MCF 10A (cell line): ENCODE measurements at regions not wholly inside any gene's neighbourhood (a gene's known extent, or its start where the extent isn't known, plus 50 kb on each side); places are given as distances from the start of the nearest gene placed in this dataset.

Experiments
- BruUV-seq: library from RNA; stranded (reverse); fragments of 400-500 nt; replicated peaks from 2 replicates; lab custom pipeline; 2021; lab: Mats Ljungman, UMichigan
- CTCF ChIA-PET: fragments of 300-600 bp; sonication (Branson Sonifier 250); formaldehyde crosslinking; extraction: SDS; loops from one replicate; lab custom pipeline; 2021; ENCODE audit warnings: antibody characterized with exemption, inconsistent platforms; lab: Yijun Ruan, JAX
- POLR2A ChIA-PET: fragments of 300-600, 350-650 bp; sonication (Branson Sonifier 250); formaldehyde crosslinking; extraction: SDS; loops from one replicate; lab custom pipeline; 2020; ENCODE audit warnings: antibody characterized with exemption, inconsistent platforms; lab: Yijun Ruan, JAX
- DNase-seq: peaks from one replicate; pipeline ENCODE4 v3.0.0-alpha.2; 2018; ENCODE audit not compliant: unreplicated experiment
- H3K27ac Mint-ChIP-seq: one replicate; pipeline ENCODE4 v1.8.0; 2022; ENCODE audit warnings: mild to moderate bottlenecking, low read depth, mixed read lengths; ENCODE audit not compliant: unreplicated experiment
- H3K27me3 Mint-ChIP-seq: one replicate; pipeline ENCODE4 v1.8.0; 2022; ENCODE audit warnings: mixed read lengths; ENCODE audit not compliant: insufficient read depth, unreplicated experiment
- H3K36me3 Mint-ChIP-seq: one replicate; pipeline ENCODE4 v1.8.0; 2022; ENCODE audit warnings: mild to moderate bottlenecking, moderate library complexity, mixed read lengths; ENCODE audit not compliant: insufficient read depth, unreplicated experiment
- H3K4me1 Mint-ChIP-seq: one replicate; pipeline ENCODE4 v1.8.0; 2022; ENCODE audit warnings: mixed read lengths; ENCODE audit not compliant: insufficient read depth, unreplicated experiment
- H3K4me3 Mint-ChIP-seq: one replicate; pipeline ENCODE4 v1.8.0; 2022; ENCODE audit warnings: mild to moderate bottlenecking, moderate library complexity, mixed read lengths; ENCODE audit not compliant: unreplicated experiment
- H3K9me3 Mint-ChIP-seq: one replicate; pipeline ENCODE4 v1.8.0; 2022; ENCODE audit warnings: mixed read lengths; ENCODE audit not compliant: unreplicated experiment
- intact Hi-C: fragments of 100-400 bp; cut with micrococcal nuclease; formaldehyde crosslinking; loops from 2 replicates; pipeline ENCODE4 v1.14.1; 2022
- TF ChIP-seq, protein P1 (sequence below): fragments of 200-600 bp; IDR thresholded peaks from one replicate; pipeline ENCODE4 v1.8.0; 2022; ENCODE audit warnings: antibody characterized with exemption, mild to moderate bottlenecking; ENCODE audit not compliant: unreplicated experiment

- ChIA-PET CTCF (interaction anchor here (0.6 to 0.8 kb wide), 2 partner anchors 20 to 37 kb away, joined by 3 read pairs; no protein-coding TSS in a partner anchor), POLR2A (interaction anchor here (0.9 to 1.2 kb wide), 2 partner anchors 20 to 21 kb away, joined by 3 to 4 read pairs; no protein-coding TSS in a partner anchor)
- H3K9me3 Mint-ChIP-seq, result no peaks in the 10 kb centered on the region
- peak overlapping the region; percentile 89 for H3K27ac Mint-ChIP-seq
- peaks cover 26% of the 10 kb centered on the region for H3K4me1 Mint-ChIP-seq
- BruUV-seq, result no TSS peak
- intact Hi-C loops, result no loop called here
- DNase-seq, result peak; percentile 18
- TF ChIP-seq, protein P1, sequence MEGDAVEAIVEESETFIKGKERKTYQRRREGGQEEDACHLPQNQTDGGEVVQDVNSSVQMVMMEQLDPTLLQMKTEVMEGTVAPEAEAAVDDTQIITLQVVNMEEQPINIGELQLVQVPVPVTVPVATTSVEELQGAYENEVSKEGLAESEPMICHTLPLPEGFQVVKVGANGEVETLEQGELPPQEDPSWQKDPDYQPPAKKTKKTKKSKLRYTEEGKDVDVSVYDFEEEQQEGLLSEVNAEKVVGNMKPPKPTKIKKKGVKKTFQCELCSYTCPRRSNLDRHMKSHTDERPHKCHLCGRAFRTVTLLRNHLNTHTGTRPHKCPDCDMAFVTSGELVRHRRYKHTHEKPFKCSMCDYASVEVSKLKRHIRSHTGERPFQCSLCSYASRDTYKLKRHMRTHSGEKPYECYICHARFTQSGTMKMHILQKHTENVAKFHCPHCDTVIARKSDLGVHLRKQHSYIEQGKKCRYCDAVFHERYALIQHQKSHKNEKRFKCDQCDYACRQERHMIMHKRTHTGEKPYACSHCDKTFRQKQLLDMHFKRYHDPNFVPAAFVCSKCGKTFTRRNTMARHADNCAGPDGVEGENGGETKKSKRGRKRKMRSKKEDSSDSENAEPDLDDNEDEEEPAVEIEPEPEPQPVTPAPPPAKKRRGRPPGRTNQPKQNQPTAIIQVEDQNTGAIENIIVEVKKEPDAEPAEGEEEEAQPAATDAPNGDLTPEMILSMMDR, result no peak
- peak overlapping the region; percentile 59 for H3K4me3 Mint-ChIP-seq
- no peaks in the 10 kb centered on the region for H3K36me3 Mint-ChIP-seq
- no peaks in the 10 kb centered on the region for H3K27me3 Mint-ChIP-seq
Measured at GRCh38 chr16:85172455-85173145, 60.3 kb upstream of the CIBAR2 start.

DNA sequence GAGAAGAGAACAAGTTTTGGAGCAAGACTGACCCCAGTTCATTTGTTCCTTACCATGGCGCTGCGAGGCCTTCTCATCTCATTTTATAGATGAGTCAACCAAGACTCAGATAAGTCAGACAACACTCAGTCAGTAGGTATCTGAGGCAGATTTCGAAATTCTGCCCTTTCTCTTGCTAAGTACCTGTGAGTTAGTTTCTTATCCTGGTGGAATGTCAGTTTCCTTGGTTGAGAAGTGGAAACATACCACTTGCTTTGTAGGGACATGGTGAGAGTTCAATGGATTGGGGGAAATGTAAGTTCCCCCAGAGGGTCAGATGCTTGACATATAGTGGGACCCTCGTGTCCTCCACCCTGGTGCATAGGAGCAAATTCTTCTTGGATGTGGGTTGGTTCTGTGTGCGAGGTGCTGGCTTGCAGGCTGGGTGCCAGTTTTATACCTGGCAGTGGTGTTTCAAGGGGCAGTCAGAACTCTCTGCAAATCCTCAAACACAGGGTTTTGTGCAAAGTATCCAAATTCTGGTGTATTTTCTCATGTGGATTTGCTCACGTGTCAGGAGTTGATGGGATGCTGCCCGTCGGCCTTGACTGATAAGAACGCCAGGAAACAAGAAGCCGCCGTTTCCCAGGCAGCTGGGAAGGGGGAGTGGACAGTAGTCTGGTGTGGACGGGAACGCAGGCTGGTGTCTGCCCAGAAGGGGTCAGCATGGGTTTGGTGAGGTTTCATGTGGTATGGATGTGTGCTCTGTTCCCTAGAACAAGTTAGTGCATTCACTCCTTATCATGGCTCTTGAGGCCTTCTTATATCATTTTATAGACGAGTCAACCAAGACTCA is 61.1 kb upstream of the CIBAR2 start:
- H3K4me1 Mint-ChIP-seq, result peaks cover 26% of the 10 kb centered on the region
- no peaks in the 10 kb centered on the region for H3K36me3 Mint-ChIP-seq
- no peaks in the 10 kb centered on the region for H3K27me3 Mint-ChIP-seq
- peak overlapping the region; percentile 89 for H3K27ac Mint-ChIP-seq
- CTCF ChIA-PET, result no interaction called here
- intact Hi-C loops, result no loop called here
- no peaks in the 10 kb centered on the region for H3K9me3 Mint-ChIP-seq
- H3K4me3 Mint-ChIP-seq, result peak overlapping the region; percentile 59
- POLR2A ChIA-PET, result interaction anchor here (0.7 to 1.2 kb wide), 3 partner anchors 21 to 31 kb away, joined by 4 read pairs; no protein-coding TSS in a partner anchor
- peak; percentile 82 for DNase-seq
- BruUV-seq, result no TSS peak
- TF ChIP-seq, protein P1, result no peak

DNA sequence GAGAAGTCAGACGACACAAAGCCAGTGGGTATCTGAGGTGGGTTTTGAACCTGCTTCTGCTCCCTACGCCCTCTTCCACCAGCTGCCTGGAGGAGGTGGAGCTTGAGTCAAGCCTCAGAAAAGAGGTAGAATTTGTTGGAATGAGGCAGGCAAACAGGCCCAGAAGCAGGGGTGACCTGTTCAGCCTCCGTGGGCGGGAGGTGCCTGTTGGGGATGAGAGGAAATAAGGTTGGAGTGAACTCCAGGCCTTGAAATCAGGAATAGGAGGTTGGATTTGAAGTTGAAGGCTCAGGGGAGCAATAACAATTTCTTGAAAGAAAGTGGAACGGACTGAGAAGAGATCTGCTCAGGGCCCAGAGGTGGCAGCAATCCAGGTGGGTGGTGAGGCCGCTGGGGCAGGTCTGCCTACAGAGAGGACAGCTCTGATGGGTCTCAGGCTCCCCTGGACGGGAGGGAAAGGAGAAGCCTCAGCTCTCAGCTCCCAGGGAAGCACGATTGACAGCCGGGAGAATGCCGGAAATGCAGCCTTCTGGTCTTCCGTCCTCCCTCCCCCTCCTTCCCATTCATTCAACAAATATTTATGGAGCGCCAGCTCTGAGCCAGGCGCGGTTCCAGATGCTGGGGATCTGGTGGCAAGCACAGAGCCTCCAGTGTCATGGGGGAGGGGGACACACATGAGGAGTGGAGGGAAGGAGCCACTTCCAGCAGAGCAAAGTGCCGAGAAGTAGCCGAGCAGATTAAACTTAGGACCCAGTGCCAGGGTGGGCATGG is 61.9 kb upstream of the CIBAR2 start:
- intact Hi-C loops, result no loop called here
- no peaks in the 10 kb centered on the region for H3K9me3 Mint-ChIP-seq
- no TSS peak for BruUV-seq
- peak overlapping the region; percentile 89 for H3K27ac Mint-ChIP-seq
- peak overlapping the region; percentile 59 for H3K4me3 Mint-ChIP-seq
- H3K4me1 Mint-ChIP-seq, result peaks cover 26% of the 10 kb centered on the region
- no peaks in the 10 kb centered on the region for H3K27me3 Mint-ChIP-seq
- TF ChIP-seq, protein P1, result no peak
- H3K36me3 Mint-ChIP-seq, result no peaks in the 10 kb centered on the region
- ChIA-PET POLR2A (interaction anchor here (0.6 to 1.3 kb wide), 4 partner anchors 23 to 33 kb away, joined by 3 to 4 read pairs (median 4); no protein-coding TSS in a partner anchor), CTCF (interaction anchor here (0.6 to 1.6 kb wide), 2 partner anchors 56 to 79 kb away, joined by 3 to 8 read pairs; no protein-coding TSS in a partner anchor)
- DNase-seq, result peak; percentile 59
